ENCODE measurements at regions not wholly inside any gene's neighbourhood (a gene's known extent, or its start where the extent isn't known, plus 50 kb on each side); places are given as distances from the start of the nearest gene placed in this dataset.

- intact Hi-C loops (cut with micrococcal nuclease; ENCODE audit: unreplicated experiment) = no loop called here
- TF ChIP-seq CTCF (conservative IDR thresholded peaks at IDR 0.05; ENCODE audit: low read length) = no peak
- TF ChIP-seq EZH2phosphoT487 (IDR thresholded peaks at IDR 0.05; ENCODE audit: borderline replicate concordance, low read depth, low read length) = no peak
- H2AFZ ChIP-seq (ENCODE audit: low read length) = no peak overlapping the region
- H3K27ac ChIP-seq (ENCODE audit: low read depth, low read length, poor library complexity, severe bottlenecking) = no peak overlapping the region
- BruUV-seq (replicated peaks) = no TSS peak
- H3K79me2 ChIP-seq (ENCODE audit: insufficient read depth, low read depth, low read length) = no peaks in the 10 kb centered on the region
- no peaks in the 10 kb centered on the region for H3K9me3 ChIP-seq (ENCODE audit: low read length)
- H3K9me2 ChIP-seq (ENCODE audit: insufficient read depth, low read length) = no peaks in the 10 kb centered on the region
- no peaks in the 10 kb centered on the region for H3K4me1 ChIP-seq (ENCODE audit: insufficient read depth, low read length, poor library complexity, severe bottlenecking)
- no peak overlapping the region for H3K4me2 ChIP-seq (ENCODE audit: low read length)
- DNase-seq (ENCODE audit: low spot score) = no peak
- no peaks in the 10 kb centered on the region for H3K36me3 ChIP-seq (ENCODE audit: insufficient read depth, low read length)
- ChIA-PET POLR2A (no interaction called here), CTCF (ENCODE audit: unreplicated experiment) (no interaction called here)
- no peaks in the 10 kb centered on the region for H4K20me1 ChIP-seq (ENCODE audit: insufficient read depth, low read length)
- H3K4me3 ChIP-seq (ENCODE audit: low read depth, low read length, poor library complexity, severe bottlenecking) = no peak overlapping the region
Observed at GRCh38 chr10:120132811-120133210, 240.3 kb downstream of the SEC23IP start.

DNA sequence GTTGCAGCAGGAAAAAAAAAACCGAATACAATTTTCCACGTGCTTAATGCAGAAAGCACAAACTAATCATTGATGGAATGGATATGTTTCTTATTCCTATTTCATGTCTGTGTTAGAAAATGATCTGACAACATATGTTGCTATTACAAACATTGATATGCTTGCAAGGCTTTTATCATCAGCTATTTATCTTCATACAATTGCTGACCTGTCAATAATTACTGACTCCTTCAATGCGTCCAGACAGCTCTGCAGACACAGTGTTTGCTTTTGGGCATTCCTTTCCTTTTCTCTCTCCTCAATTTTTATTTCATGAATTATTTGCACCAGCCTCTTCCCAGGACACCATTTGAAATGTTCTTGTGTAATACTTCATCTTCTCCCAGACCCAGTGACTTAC, 246.2 kb downstream of the SEC23IP start:
- intact Hi-C loops (cut with micrococcal nuclease; ENCODE audit: unreplicated experiment) = no loop called here
- Histone ChIP-seq H3K4me2 (ENCODE audit: low read length) (no peak overlapping the region), H3K4me3 (ENCODE audit: low read depth, low read length, poor library complexity, severe bottlenecking) (no peak overlapping the region), H3K27ac (ENCODE audit: low read depth, low read length, poor library complexity, severe bottlenecking) (no peak overlapping the region), H4K20me1 (ENCODE audit: insufficient read depth, low read length) (no peaks in the 10 kb centered on the region), H2AFZ (ENCODE audit: low read length) (no peak overlapping the region), H3K9me3 (ENCODE audit: low read length) (no peaks in the 10 kb centered on the region), H3K36me3 (ENCODE audit: insufficient read depth, low read length) (no peaks in the 10 kb centered on the region), H3K9me2 (ENCODE audit: insufficient read depth, low read length) (no peaks in the 10 kb centered on the region), H3K79me2 (ENCODE audit: insufficient read depth, low read depth, low read length) (no peaks in the 10 kb centered on the region), H3K4me1 (ENCODE audit: insufficient read depth, low read length, poor library complexity, severe bottlenecking) (no peaks in the 10 kb centered on the region)
- no TSS peak for BruUV-seq (replicated peaks)
- POLR2A ChIA-PET = interaction anchor here (0.7 kb wide), 1 partner anchor 61 kb away, joined by 3 read pairs; no protein-coding TSS in a partner anchor
- no peak for TF ChIP-seq EZH2phosphoT487 (IDR thresholded peaks at IDR 0.05; ENCODE audit: borderline replicate concordance, low read depth, low read length)
- TF ChIP-seq CTCF (conservative IDR thresholded peaks at IDR 0.05; ENCODE audit: low read length) = no peak
- CTCF ChIA-PET (ENCODE audit: unreplicated experiment) = no interaction called here
- DNase-seq (ENCODE audit: low spot score) = no peak

- Histone ChIP-seq H3K4me2 (ENCODE audit: low read length) (no peak overlapping the region), H4K20me1 (ENCODE audit: insufficient read depth, low read length) (no peaks in the 10 kb centered on the region), H3K4me1 (ENCODE audit: insufficient read depth, low read length, poor library complexity, severe bottlenecking) (no peaks in the 10 kb centered on the region), H3K79me2 (ENCODE audit: insufficient read depth, low read depth, low read length) (no peaks in the 10 kb centered on the region), H2AFZ (ENCODE audit: low read length) (no peak overlapping the region), H3K4me3 (ENCODE audit: low read depth, low read length, poor library complexity, severe bottlenecking) (no peak overlapping the region), H3K9me3 (ENCODE audit: low read length) (no peaks in the 10 kb centered on the region), H3K27ac (ENCODE audit: low read depth, low read length, poor library complexity, severe bottlenecking) (no peak overlapping the region), H3K9me2 (ENCODE audit: insufficient read depth, low read length) (no peaks in the 10 kb centered on the region), H3K36me3 (ENCODE audit: insufficient read depth, low read length) (no peaks in the 10 kb centered on the region)
- DNase-seq (ENCODE audit: low spot score) = no peak
- ChIA-PET CTCF (ENCODE audit: unreplicated experiment) (no interaction called here), POLR2A (no interaction called here)
- intact Hi-C loops (cut with micrococcal nuclease; ENCODE audit: unreplicated experiment) = no loop called here
- TF ChIP-seq EZH2phosphoT487 (IDR thresholded peaks at IDR 0.05; ENCODE audit: borderline replicate concordance, low read depth, low read length) (no peak), CTCF (conservative IDR thresholded peaks at IDR 0.05; ENCODE audit: low read length) (no peak)
- BruUV-seq (replicated peaks) = no TSS peak
Observed at GRCh38 chr10:120145107-120145506, 252.6 kb downstream of the SEC23IP start.
